GM19324 (cell line): ENCODE measurements at regions not wholly inside any gene's neighbourhood (a gene's known extent, or its start where the extent isn't known, plus 50 kb on each side); places are given as distances from the start of the nearest gene placed in this dataset.

Experiments
- ATAC-seq: cut with Tn5 transposase; IDR thresholded peaks from one replicate; pipeline ENCODE4 v1.9.1; 2021; ENCODE audit warnings: mild to moderate bottlenecking, moderate library complexity; ENCODE audit not compliant: unreplicated experiment, low FRiP score

DNA sequence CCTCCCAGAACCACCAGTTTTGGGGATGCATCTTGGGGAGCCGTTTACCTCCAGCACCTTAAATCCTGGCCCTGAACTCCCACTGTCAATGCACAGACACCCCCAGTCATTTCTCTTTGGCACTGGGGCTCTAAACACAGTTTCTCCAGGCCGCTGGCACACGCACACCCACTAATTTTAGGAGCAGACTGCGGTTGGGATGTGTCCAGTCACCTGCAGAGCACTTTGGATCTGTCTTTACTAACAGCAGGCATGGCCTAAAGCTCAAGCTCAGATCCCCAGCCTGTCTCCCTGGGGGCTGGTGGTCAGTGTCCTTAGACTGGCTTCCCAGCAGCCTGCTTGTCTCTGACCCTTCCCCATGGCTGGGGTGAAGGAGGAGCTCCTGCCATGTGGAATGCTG is 49.9 kb downstream of the SYNE3 start:
- ATAC-seq, result no peak

DNA sequence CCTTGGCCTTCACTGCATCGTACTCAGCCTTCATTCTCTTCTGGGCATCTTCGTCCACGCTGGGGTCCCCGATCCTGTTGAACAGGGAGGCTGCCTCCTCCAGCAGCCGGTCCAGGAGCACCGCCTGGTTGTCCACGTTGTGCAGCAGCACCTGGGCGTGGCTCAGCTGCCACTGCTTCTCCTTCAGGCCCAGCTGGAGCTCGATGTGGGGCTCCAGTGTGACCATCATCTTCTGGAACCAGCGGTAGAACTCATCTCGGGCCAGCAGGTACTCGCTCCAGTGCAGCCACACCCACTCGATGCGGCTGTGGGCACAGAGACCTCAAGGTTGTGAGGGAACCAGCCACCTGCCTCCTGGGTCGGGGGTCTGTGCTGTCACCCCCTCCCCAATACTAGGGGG is 50.5 kb downstream of the SYNE3 start:
- no peak for ATAC-seq

DNA sequence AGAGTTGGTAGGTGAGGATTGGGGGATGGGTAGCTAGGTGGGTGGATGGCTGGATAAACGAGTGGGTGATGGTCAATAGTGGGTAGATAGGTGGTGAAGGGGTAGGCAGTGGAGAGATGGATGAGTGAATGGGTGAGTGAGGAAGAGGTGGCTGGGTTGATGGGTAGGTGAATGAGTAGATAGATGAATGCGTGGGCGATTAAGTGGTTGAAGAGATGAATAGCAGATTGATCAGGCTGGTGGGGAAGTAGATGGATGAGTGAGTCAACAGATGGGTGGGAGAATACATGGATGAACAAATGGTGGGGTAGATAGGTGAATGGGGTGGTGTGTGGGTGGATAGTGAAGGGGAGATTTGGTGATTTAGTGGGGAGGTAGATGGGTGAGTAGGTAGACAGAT is 51.1 kb downstream of the SYNE3 start:
- ATAC-seq, result no peak

DNA sequence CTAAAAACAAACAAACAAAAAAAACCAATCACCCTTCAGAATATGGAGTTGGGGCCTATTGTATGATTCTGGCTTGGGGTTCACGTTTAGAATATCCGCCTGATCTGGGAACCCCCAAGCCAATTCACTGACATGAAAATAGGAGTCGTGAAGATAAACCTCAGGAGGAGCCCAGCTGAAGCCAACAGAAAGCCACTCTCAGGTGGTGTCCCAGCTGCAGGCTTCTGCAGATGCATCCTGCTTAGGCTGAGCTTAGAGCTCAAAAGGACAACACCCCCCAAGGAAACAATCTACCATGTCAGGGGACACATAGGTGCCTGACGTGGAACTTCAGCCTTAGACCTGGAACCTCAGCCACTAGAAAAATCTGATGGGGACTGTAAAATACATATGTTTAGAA is 51.9 kb downstream of the SYNE3 start:
- no peak for ATAC-seq

DNA sequence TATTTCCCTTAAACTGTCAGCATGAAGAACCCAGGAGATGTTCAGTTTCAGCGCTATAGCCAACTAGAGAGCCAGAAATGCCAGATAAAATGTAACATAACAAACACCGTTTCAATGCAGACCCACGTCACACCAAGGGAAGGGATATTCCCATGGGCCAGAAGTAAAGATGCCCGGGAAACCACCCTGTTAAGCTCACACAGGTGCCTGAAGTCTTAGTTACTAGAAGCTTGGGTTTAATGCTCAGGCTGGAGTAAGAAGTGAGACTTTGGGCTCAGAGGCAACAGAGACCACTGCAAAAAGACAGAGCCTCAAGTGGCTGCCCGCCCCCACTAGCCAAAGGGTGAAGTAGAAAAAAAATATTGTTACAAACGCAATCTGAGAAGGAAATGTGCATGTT is 52.3 kb downstream of the SYNE3 start:
- ATAC-seq, result no peak

DNA sequence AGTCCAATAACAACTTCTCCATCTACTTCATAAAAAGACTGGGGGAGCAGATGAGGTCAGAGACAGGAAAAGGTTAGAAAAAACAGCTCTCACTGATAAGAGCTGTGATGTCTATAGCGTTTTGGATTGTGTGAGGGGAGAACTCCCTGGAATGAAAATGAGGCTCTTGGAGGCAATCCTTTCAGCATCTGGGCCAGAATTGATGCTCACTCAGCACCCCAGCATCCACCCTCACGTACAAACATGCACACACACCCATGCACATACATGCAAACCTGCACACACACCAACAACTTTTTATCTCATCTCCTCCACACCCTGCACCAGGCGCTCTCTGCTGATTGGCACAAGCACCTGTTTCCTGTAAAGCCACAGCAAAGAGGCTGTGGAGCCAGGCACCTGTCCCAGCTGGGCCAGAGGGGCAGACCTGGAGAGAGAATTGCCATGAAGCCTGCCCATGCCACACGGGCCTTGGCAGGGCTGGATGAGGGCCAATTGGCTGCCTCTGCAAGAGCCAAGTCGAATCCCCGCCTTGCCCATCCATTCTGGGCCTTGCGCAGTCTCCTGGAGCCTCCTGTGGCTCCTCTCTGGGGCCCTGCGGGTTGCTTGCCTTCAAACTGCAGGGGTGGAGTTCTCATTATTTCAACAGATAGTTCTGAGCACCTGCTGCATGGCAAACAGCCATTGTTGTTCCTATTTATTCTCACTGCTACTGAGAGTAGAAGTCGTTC is 53.1 kb downstream of the SYNE3 start:
- no peak for ATAC-seq

GRCh38 chr14:95462491-95462890 is 54.0 kb downstream of the SYNE3 start:
- no peak for ATAC-seq

GRCh38 chr14:95460647-95461478 is 55.6 kb downstream of the SYNE3 start:
- ATAC-seq, result no peak

GRCh38 chr14:95458906-95459305 is 57.5 kb downstream of the SYNE3 start:
- no peak for ATAC-seq

DNA sequence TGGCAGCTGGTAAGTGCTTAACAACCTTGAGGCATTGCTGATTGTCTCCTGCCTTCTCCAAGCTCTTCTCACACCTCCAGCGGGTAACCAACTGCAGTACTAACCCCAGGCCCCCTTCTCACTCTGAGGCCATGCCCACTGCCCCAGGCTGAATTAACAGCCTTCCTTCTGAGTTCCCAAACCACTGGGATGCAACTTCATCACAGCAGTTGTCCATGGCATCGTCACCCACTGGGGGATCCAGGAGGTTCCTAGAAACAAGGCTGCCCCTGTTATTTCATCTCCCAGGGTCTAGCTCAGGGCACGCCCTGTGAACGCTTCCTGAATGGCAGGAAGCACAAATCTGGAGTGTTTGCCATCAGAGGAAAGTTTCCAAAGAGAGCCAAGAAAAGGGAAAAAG is 58.0 kb downstream of the SYNE3 start:
- ATAC-seq, result no peak

- ATAC-seq, result no peak
These were observed 60.2 kb downstream of the SYNE3 start for GRCh38 chr14:95456281-95456680.

GRCh38 chr14:95455246-95455645 is 61.2 kb downstream of the SYNE3 start:
- ATAC-seq, result no peak

DNA sequence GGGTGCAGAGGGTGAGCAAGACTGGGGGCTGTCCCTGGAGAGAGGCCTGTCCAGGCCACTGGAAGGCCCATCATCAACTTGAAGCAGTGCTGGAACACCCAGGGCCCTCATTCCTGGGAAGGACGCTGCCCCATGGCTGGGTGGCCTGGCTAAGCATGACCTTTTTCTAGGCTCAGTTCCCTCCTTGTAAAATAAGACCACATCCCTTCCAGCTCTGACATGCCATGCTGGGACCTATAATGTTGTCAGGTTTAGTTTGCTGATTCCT is 62.8 kb downstream of the SYNE3 start:
- ATAC-seq, result no peak

DNA sequence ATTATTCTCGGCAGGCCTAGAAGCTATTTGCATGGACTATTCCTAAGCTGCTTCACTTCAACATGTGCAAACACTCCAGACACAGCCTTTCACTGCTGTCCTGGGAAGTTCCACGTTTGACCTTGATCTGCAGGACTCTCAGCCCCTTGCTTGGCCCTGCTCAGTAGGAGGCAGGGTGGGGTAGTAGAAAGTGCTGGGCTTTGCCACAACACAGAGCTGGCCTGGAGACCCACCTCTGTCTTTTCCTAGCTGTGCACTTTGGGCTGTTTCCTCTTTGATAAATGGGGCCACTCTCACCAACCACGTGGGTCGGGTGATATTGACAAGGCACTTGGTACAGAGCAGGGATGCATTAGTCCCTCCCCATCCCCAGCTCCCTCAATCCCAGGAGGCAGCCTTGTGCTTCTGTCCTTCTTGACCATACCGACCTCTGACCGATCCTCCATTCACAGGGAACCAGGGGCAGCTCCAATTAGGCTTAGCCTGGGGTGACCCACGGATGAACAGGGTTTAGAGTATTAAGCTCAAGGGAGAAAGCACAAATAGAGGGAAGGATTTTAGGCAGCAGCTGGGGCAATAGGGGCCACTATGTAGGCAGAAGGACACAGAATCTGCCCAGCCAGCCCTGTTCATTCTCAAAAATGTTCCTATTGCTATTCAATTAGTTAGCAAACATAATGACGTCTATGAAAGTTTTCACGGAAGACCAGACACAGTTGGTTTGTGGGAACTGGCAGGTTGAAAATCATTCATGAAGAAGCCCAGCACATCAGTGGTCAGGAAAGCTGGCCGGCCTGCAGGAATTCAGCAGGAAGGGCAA is 63.3 kb downstream of the SYNE3 start:
- no peak for ATAC-seq

GRCh38 chr14:95452176-95452892 is 64.1 kb downstream of the SYNE3 start:
- no peak for ATAC-seq

GRCh38 chr14:95449131-95449530 is 67.3 kb downstream of the SYNE3 start:
- no peak for ATAC-seq

- ATAC-seq, result no peak
These were observed 70.0 kb downstream of the SYNE3 start for GRCh38 chr14:95446470-95446869.

- no peak for ATAC-seq
These were observed 70.8 kb downstream of the SYNE3 start for GRCh38 chr14:95445676-95446075.

DNA sequence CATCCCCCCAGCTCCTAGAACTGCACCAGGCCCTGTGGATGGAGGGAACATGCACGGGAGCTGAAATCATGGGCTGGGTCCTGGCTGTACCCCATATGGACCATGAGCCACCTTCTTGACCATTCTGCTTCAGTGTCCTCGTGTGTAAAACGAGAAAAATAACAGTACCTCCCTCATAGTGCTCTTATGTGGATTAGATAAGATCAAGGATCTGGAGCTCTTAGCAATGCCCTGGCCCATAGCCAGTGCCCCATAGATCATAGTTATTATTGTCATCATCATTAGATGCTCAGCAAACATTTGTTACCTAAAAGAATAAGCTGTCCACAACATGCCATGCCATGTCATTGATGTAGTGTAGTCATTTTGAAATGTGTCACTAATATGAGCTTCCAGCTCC is 71.3 kb downstream of the SYNE3 start:
- ATAC-seq, result no peak

DNA sequence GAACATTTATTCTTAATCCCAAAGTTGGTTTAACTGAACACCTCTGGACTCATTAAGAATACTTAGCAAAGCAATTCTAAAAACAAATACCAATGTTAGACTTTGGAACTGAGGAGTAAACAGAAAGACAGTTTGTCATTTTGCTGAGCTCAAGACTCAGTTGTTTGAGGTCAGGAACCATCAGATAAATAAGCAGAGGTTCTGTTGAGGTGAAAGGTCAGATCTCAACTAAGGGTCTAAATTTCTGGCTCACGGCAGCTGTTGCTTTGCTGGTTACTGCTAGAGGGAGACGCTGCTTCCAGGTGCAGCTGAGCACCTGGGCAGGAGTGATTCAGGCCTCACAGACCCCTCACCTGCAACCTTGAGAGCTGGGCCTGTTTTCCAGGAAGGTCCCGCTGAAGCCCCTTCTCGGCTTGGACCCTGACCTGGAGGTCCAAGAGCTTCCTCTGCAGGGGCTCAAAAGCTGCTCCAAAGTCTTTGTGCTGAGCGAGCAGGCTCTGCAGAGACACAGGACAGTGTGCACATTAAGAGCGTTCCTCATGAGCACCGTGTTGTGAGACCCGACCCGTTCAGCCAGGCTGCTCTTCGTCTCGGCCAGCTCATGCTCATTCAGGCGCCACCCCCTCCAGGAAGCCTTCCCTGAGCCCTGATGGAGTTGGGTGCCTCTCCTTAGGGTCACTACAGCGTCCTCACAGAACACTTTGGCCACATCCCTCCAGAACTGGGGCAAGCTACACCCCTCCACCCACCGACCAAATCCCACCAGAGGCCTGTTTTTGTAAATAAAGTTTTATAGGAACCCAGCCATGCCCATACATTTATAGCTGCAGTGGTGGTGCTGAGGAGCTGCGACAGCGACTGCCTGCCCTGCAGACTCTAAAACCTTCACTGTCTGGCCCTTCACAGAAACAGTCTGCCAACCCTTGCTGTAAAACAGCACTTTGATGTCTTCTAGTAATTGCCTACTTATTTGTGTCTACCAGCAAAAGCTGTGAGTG is 72.0 kb downstream of the SYNE3 start:
- ATAC-seq, result no peak
